Stomach smooth muscle (tissue), 2 donors: ENCODE measurements at regions not wholly inside any gene's neighbourhood (a gene's known extent, or its start where the extent isn't known, plus 50 kb on each side); places are given as distances from the start of the nearest gene placed in this dataset.

Experiments
- H3K27ac ChIP-seq: one replicate; pipeline ENCODE4 v1.7.0; 2013; ENCODE audit warnings: mild to moderate bottlenecking, low read length, inconsistent platforms
- H3K27me3 ChIP-seq, 2 donors: one replicate each; pipeline ENCODE4 v1.7.0; 2013; ENCODE audit warnings: low read length in 2 of 2; ENCODE audit not compliant: insufficient read depth in 2 of 2, control insufficient read depth in 1 of 2
- H3K36me3 ChIP-seq, 2 donors: one replicate each; pipeline ENCODE4 v1.7.0; 2013; ENCODE audit warnings: low read length in 2 of 2; ENCODE audit not compliant: control insufficient read depth in 2 of 2, insufficient read depth in 2 of 2
- H3K4me1 ChIP-seq: one replicate; pipeline ENCODE4 v1.7.0; 2013; ENCODE audit warnings: low read length; ENCODE audit not compliant: control insufficient read depth, insufficient read depth
- H3K4me3 ChIP-seq, 2 donors: one replicate each; pipeline ENCODE4 v1.7.0; 2013; ENCODE audit warnings: low read length in 2 of 2
- H3K9ac ChIP-seq, 2 donors: one replicate each; pipeline ENCODE4 v1.7.0; 2013; ENCODE audit warnings: low read length in 2 of 2, mild to moderate bottlenecking in 1 of 2
- H3K9me3 ChIP-seq, 2 donors: one replicate each; pipeline ENCODE4 v1.7.0; 2013; ENCODE audit warnings: low read length in 2 of 2; ENCODE audit not compliant: control insufficient read depth in 2 of 2
- donor health status: healthy.
- donor health status: Pancreatic carcinoma.

DNA sequence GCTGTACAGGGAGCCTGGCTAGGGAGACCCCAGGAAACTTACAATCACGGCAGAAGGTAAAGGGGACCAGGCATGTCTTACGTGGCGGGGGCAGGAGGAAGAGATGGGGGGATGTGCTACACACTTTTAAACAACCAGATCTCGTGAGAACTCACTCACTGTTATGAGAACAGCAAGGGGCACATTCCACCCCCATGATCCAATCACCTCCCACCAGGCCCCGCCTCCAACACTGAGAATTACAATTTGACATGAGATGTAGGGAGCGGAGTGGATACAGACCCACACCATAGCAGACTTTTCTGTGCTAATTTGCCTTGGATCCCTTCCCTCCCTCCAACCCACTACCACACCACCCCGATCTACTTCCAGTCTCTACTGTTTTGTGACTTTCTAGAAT, 106.7 kb upstream of the PEG3 start:
- Histone ChIP-seq H3K27me3 (peaks cover 4 to 7% of the 10 kb centered on the region in 2 donors), H3K36me3 (no peaks in the 10 kb centered on the region), H3K4me3 (no peak overlapping the region), H3K4me1 (no peaks in the 10 kb centered on the region), H3K27ac (no peak overlapping the region), H3K9ac (no peak overlapping the region), H3K9me3 (no peaks in the 10 kb centered on the region)

DNA sequence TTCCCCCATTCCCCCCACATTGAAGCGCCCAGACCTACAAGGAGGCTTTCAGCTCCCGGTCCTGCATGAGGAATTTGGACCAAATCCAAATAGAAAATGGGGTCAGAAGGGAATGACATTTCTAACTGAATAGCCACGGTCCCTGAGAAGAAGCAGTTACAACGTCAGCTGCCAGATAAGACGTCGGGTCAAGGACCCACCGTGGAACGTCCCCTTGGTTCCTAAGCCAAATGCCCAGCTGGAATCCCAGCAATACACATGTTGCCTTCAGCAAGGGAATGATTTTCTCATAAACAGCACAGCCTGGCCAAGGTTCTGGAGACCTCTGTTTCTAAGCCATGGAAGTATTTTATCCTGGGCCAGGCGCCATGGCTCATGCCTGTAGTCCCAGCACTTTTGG, 109.1 kb upstream of the PEG3 start:
- Histone ChIP-seq H3K9ac (no peak overlapping the region), H3K36me3 (no peaks in the 10 kb centered on the region), H3K27ac (no peak overlapping the region), H3K4me3 (no peak overlapping the region), H3K9me3 (no peaks in the 10 kb centered on the region), H3K27me3 (peaks cover 3 to 4% of the 10 kb centered on the region in 2 donors), H3K4me1 (no peaks in the 10 kb centered on the region)

DNA sequence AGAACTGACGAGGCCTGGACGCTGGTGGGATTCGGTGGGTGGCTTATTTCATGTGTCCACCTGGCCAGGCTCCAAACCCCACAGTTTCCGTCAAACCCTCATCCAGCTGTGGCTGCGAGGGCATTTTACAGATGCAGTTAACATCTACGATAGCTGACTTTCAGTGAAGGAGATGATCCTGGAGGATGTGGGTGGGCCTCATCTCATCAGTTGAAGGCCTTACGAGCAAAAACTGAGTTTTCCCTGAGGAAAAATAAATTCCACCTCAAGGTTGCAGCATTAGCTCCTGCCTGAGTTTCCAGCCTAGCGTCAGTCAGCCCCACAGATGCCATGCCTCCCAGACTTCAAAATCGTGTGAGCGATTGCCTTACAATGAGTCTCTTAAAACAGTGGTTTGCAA, 111.1 kb upstream of the PEG3 start:
- peaks cover 2 to 3% of the 10 kb centered on the region in 2 donors for H3K27me3 ChIP-seq
- no peaks in the 10 kb centered on the region for H3K36me3 ChIP-seq
- H3K4me3 ChIP-seq: no peak overlapping the region
- no peaks in the 10 kb centered on the region for H3K4me1 ChIP-seq
- no peaks in the 10 kb centered on the region for H3K9me3 ChIP-seq
- H3K9ac ChIP-seq: no peak overlapping the region
- H3K27ac ChIP-seq: no peak overlapping the region

DNA sequence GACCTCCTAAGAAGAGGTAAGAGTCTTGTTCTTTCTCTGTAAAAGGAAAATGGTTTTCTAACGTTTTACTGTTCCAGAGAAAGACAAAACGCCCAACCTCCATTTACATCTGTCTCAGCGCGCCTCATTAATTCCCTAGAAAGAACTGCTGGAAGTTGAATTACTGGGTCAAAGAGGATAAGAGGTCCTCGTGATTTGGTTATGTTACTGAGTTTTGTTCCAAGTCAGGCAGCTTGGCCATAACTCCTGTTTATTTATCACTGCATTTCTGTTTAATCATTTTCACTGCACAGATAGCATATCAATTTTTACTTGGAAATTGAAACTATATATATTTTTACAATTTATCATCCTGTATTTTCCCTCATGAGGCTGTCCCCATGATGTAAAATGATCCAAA, 112.9 kb upstream of the PEG3 start:
- Histone ChIP-seq H3K4me1 (no peaks in the 10 kb centered on the region), H3K27me3 (peaks cover 2 to 3% of the 10 kb centered on the region in 2 donors), H3K9me3 (no peaks in the 10 kb centered on the region)

DNA sequence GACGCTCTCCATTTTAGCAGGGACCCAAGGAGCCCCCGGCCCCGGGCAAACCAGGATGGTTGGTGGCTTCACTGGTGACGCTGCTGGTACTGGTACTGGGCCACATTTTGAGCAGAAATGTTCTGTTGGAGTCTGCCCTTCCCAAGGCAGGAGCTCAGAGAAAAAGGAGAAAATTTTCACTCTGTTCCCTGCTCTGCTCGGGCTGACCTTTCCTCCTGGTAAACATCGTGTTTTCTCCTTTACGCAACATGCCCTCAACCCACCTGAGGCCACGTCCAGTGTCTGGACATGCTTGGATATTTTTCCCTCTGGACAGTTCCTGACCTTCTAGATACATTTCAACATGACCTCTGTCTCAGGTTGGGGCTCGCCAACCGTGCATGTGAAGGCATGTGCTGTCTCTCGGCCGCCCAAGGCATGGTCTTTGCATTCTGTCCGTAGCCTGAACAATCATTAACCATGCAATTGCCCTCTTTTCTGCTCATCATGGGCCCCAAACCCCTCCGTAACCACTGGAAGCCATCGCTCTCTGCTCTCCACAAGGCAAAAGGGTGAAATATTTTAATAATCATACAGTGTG, 115.2 kb upstream of the PEG3 start:
- H3K27ac ChIP-seq: no peak overlapping the region
- H3K4me3 ChIP-seq: no peak overlapping the region
- H3K27me3 ChIP-seq: peaks cover 2 to 3% of the 10 kb centered on the region in 2 donors
- no peaks in the 10 kb centered on the region for H3K36me3 ChIP-seq
- no peak overlapping the region for H3K9ac ChIP-seq
- H3K4me1 ChIP-seq: no peaks in the 10 kb centered on the region
- H3K9me3 ChIP-seq: no peaks in the 10 kb centered on the region

More for the DNA sequence above, 112.9 kb upstream of the PEG3 start:
- Histone ChIP-seq H3K9ac (no peak overlapping the region), H3K4me3 (no peak overlapping the region), H3K36me3 (no peaks in the 10 kb centered on the region), H3K27ac (no peak overlapping the region)

DNA sequence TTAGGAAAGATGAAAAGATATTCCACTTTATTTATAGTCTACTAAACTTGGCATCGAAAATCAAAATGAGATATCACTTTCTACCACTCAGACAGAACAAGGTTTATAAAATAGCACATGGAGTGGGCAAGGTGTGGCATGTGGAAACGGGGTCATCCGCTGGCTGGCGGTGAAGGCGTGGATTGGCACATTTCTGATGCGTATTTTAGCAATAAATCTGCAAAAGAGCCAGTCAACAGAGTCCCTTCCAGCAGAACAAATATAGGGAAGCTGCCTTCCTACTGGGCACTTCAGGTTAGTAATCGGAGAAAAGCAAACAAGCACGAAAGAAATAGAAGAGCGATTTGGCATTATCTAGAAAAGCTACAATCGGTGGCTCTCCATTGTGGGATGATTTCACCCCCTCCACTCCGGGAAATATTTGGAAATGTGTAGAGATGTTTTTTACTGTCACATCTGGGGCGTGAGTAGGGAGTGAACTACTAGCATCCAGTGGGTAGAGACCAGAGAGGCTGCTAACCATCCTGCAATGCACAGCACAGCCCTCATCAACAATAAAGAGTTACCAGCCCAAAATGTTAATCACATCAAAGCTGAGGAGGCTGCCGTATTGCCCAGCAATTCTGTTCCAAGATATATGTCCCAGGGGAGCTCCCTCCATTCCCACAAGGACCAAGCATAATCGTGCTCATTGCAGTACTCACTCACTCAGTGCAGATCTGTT, 116.1 kb upstream of the PEG3 start:
- H3K27ac ChIP-seq: no peak overlapping the region
- no peaks in the 10 kb centered on the region for H3K36me3 ChIP-seq
- peaks cover 0 to 3% of the 10 kb centered on the region in 2 donors for H3K27me3 ChIP-seq
- no peak overlapping the region for H3K9ac ChIP-seq
- H3K9me3 ChIP-seq: no peaks in the 10 kb centered on the region
- H3K4me3 ChIP-seq: no peak overlapping the region
- H3K4me1 ChIP-seq: no peaks in the 10 kb centered on the region

DNA sequence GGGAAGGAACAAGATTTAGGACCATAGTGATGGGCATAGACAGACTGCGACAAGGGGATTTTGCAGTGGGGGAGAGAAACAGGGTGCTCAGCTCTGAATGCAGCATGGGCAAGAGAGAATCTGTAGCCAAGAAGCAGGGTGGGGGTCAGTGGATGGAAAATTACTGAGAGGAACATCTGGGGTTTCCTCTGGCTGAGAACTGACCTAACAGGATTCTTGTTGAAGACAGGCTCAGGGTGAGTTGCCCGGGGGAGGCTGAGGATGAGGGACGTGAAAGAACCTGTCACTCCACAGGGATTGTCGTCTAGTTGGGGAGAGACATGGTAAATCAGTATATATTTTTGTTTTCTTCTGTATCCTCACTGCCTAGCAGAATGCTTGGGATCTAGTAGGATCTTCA, 118.7 kb upstream of the PEG3 start:
- Histone ChIP-seq H3K4me1 (no peaks in the 10 kb centered on the region), H3K4me3 (no peak overlapping the region), H3K36me3 (no peaks in the 10 kb centered on the region), H3K27ac (no peak overlapping the region), H3K27me3 (peaks cover 0 to 3% of the 10 kb centered on the region in 2 donors), H3K9ac (no peak overlapping the region), H3K9me3 (no peaks in the 10 kb centered on the region)

DNA sequence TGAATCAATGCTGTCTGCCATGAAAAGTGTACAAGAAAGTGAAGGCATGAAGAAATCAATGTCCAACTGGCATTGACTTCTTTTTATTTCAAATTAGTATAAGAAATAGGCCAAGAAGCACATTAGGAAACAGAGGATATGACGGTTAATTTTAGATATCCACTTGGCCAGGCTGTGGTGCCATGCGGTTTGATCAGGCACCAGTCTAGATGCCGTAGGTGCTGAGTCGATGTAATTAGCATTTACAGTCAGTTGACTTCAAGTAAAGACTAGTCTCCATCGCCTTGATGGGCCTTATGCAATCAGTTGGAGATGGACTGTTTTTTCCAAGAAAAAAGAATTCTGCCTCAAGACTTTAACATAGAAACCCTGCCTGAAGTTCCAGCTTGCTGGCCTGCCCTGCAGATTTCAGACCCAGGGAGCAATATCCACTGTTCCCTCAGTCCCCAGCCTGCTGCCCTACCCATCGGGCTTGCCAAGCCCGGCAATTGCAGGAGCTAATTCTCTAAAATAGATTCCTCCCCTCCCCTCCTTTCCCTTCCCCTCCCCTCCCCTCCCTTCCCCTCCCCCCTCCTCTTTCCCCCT, 120.5 kb upstream of the PEG3 start:
- Histone ChIP-seq H3K27ac (no peak overlapping the region), H3K27me3 (peaks cover 0 to 3% of the 10 kb centered on the region in 2 donors), H3K9me3 (no peaks in the 10 kb centered on the region), H3K4me1 (no peaks in the 10 kb centered on the region), H3K36me3 (no peaks in the 10 kb centered on the region), H3K4me3 (no peak overlapping the region), H3K9ac (no peak overlapping the region)

DNA sequence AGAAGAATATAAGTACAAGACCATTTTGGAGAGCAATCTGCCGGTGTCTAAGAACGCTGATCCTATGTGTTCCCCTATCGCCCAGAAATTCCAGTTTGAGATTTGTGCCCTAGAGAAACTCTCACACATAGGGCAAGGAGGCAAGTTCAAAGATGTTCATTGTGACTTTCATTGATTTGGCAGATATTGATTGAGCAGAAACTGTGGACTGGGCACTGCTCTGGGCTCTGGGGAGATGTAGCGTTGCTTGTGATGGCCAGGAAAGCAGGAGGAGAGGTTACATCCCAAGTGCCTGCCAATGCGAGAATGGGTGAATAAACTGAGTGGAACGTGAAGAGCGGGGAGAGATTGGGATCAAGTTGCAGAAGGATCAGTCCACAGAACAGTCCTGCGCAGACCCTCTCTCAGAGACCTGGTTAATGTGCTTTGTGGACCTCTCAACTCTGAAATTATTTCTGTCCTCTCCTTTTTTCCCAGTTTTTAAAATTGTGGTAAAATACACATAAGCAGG, 123.9 kb upstream of the PEG3 start:
- no peaks in the 10 kb centered on the region for H3K27me3 ChIP-seq
- no peak overlapping the region for H3K9ac ChIP-seq
- peaks cover 3% of the 10 kb centered on the region for H3K4me1 ChIP-seq
- no peaks in the 10 kb centered on the region for H3K9me3 ChIP-seq
- no peak overlapping the region for H3K27ac ChIP-seq
- H3K4me3 ChIP-seq: no peak overlapping the region
- no peaks in the 10 kb centered on the region for H3K36me3 ChIP-seq

DNA sequence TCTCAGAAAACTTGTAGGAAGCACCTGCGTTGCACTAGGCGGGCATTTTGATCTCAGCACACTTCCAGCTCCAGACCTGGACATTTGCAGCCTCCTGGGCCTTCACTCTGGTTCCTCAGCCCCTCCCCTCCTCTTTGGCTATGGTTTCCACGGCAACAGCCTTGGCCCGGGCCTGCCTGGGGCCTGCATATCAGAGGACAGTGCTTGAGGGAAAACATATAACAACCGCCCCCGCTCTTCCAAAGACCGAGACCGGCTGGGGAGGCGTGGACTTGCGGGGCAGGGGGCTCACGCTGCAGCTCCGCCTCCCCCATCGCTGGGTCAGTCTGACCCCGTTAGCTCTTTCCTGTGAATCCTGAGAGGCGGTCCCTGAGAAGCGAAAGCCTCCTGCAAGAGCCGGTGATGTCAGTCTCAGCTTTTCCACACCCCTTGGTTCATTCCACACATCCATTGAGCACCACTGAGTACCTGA, 125.7 kb upstream of the PEG3 start:
- no peaks in the 10 kb centered on the region for H3K9me3 ChIP-seq
- H3K36me3 ChIP-seq: no peaks in the 10 kb centered on the region
- H3K27me3 ChIP-seq: no peaks in the 10 kb centered on the region
- H3K4me3 ChIP-seq: no peak overlapping the region
- H3K4me1 ChIP-seq: peaks cover 8% of the 10 kb centered on the region
- no peak overlapping the region for H3K9ac ChIP-seq
- H3K27ac ChIP-seq: no peak overlapping the region
